HL-60 (cell line): ENCODE measurements at regions not wholly inside any gene's neighbourhood (a gene's known extent, or its start where the extent isn't known, plus 50 kb on each side); places are given as distances from the start of the nearest gene placed in this dataset.

Source experiments
- DNase-seq, 2 experiments: peaks; one replicate each; pipeline ENCODE4 v3.0.0-alpha.2; 2010 to 2020; ENCODE audit warnings: low read depth in 1 of 2, low spot score in 1 of 2
- H3K27ac ChIP-seq: fragments of 250-450 bp; sonication (Bioruptor Pico); replicated peaks from 2 replicates; pipeline ENCODE4 v1.5.1; 2020; ENCODE audit warnings: mild to moderate bottlenecking, moderate library complexity
- H3K27me3 ChIP-seq: fragments of 250-450 bp; sonication (Bioruptor Pico); 2 replicates; pipeline ENCODE4 v1.5.1; 2021; ENCODE audit warnings: mild to moderate bottlenecking, moderate library complexity; ENCODE audit not compliant: insufficient read depth, poor library complexity, severe bottlenecking
- H3K4me3 ChIP-seq: replicated peaks from 2 replicates; pipeline ENCODE4 v1.5.1; 2011; ENCODE audit warnings: mild to moderate bottlenecking, control low read depth, low read length; ENCODE audit not compliant: insufficient read depth
- GABPA ChIP-seq: IDR thresholded peaks from 2 replicates; pipeline ENCODE4 v1.6.1; 2012; ENCODE audit warnings: low read depth
- POLR2AphosphoS5 ChIP-seq: IDR thresholded peaks from 2 replicates; pipeline ENCODE4 v1.6.1; 2012; ENCODE audit warnings: low read depth
- SPI1 ChIP-seq: IDR thresholded peaks from 2 replicates; pipeline ENCODE4 v1.6.1; 2012; ENCODE audit warnings: low read depth, mild to moderate bottlenecking, borderline replicate concordance
- TF ChIP-seq, protein P1 (sequence below): IDR thresholded peaks from one replicate; pipeline ENCODE4 v1.5.1; 2011; ENCODE audit warnings: low read length, control low read depth, inconsistent platforms; ENCODE audit not compliant: insufficient read depth
- TF ChIP-seq, protein P2 (sequence below): IDR thresholded peaks from 2 replicates; pipeline ENCODE4 v1.6.1; 2012; ENCODE audit warnings: low read depth; ENCODE audit not compliant: insufficient replicate concordance

DNA sequence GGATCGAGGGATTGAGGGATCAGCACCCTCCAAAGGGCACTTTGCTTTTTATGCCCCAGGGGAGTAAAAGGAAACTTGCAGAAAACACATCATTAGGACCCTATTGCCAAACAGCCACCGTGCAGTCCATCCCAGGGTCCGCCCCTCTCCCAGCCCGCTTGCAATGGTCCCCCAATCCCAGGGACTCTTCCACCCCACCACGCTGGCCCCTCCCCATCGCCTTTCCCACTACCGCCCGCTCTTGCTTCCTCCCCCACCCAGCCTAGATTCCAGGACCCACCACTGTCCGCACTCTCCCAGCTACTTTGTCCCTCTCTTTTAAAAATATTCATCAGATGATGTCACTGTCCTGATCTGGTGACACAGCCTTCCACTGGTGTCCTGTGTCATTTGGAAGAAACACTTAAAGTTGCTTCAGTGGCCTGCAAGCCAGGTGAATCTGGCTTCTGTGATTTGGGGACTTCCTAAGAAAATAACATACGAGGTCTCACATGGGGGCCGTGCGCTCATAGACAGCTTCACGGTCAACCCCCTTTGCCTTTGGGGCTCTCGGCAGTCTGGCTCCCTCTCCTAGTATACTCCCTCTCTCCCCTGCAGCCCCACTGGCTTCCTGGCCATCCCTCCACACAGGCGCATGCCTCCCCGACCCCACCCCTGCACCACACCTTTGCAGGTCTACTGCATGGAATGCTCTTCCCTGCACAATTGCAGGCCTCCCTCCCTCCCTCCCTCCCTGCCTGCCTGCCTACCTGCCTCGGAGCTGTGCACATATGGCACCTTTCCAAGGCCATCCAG, 127.9 kb downstream of the RBFOX3 start:
- Histone ChIP-seq H3K4me3 (no peak overlapping the region), H3K27me3 (peaks cover 23% of the 10 kb centered on the region), H3K27ac (no peak overlapping the region)
- DNase-seq = no peak
- TF ChIP-seq POLR2AphosphoS5 (no peak), GABPA (no peak), SPI1 (no peak)
- TF ChIP-seq, protein P1, sequence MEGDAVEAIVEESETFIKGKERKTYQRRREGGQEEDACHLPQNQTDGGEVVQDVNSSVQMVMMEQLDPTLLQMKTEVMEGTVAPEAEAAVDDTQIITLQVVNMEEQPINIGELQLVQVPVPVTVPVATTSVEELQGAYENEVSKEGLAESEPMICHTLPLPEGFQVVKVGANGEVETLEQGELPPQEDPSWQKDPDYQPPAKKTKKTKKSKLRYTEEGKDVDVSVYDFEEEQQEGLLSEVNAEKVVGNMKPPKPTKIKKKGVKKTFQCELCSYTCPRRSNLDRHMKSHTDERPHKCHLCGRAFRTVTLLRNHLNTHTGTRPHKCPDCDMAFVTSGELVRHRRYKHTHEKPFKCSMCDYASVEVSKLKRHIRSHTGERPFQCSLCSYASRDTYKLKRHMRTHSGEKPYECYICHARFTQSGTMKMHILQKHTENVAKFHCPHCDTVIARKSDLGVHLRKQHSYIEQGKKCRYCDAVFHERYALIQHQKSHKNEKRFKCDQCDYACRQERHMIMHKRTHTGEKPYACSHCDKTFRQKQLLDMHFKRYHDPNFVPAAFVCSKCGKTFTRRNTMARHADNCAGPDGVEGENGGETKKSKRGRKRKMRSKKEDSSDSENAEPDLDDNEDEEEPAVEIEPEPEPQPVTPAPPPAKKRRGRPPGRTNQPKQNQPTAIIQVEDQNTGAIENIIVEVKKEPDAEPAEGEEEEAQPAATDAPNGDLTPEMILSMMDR = no peak
- TF ChIP-seq, protein P2, sequence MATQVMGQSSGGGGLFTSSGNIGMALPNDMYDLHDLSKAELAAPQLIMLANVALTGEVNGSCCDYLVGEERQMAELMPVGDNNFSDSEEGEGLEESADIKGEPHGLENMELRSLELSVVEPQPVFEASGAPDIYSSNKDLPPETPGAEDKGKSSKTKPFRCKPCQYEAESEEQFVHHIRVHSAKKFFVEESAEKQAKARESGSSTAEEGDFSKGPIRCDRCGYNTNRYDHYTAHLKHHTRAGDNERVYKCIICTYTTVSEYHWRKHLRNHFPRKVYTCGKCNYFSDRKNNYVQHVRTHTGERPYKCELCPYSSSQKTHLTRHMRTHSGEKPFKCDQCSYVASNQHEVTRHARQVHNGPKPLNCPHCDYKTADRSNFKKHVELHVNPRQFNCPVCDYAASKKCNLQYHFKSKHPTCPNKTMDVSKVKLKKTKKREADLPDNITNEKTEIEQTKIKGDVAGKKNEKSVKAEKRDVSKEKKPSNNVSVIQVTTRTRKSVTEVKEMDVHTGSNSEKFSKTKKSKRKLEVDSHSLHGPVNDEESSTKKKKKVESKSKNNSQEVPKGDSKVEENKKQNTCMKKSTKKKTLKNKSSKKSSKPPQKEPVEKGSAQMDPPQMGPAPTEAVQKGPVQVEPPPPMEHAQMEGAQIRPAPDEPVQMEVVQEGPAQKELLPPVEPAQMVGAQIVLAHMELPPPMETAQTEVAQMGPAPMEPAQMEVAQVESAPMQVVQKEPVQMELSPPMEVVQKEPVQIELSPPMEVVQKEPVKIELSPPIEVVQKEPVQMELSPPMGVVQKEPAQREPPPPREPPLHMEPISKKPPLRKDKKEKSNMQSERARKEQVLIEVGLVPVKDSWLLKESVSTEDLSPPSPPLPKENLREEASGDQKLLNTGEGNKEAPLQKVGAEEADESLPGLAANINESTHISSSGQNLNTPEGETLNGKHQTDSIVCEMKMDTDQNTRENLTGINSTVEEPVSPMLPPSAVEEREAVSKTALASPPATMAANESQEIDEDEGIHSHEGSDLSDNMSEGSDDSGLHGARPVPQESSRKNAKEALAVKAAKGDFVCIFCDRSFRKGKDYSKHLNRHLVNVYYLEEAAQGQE = no peak

- DNase-seq = no peak
- Histone ChIP-seq H3K27me3 (peaks cover 11% of the 10 kb centered on the region), H3K27ac (no peak overlapping the region), H3K4me3 (no peak overlapping the region)
- TF ChIP-seq, protein P2 = no peak
- TF ChIP-seq POLR2AphosphoS5 (no peak), SPI1 (no peak), GABPA (no peak)
- TF ChIP-seq, protein P1 = no peak
Observed at GRCh38 chr17:79479876-79480275, 131.0 kb downstream of the RBFOX3 start.

DNA sequence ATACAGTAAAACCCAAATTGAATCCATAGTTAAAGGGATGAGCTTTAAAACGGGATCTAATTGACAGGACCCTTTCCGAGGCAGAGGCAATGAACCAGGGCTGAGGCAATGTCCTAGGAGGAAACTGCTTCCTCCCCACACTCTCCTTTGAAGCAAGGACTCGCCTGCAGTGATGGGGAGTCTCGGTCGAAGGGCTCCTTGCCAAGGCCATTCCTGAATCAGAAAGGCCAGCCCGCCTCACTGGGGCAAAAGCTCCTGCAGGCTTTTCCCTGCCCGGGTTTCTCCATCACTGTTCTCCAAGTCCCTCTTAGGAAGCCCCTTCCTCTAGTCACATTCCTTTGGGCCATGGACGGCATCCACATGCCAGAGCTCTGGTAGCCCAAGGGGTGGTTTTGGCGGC, 132.0 kb downstream of the RBFOX3 start:
- Histone ChIP-seq H3K4me3 (no peak overlapping the region), H3K27me3 (peaks cover 7% of the 10 kb centered on the region), H3K27ac (no peak overlapping the region)
- no peak for DNase-seq
- TF ChIP-seq, protein P2 = no peak
- TF ChIP-seq GABPA (no peak), SPI1 (no peak), POLR2AphosphoS5 (no peak)
- TF ChIP-seq, protein P1 = no peak
